Loucy (cell line): ENCODE measurements at regions not wholly inside any gene's neighbourhood (a gene's known extent, or its start where the extent isn't known, plus 50 kb on each side); places are given as distances from the start of the nearest gene placed in this dataset.

ENCODE experiments used
- H2AFZ ChIP-seq: fragments of 200-600 bp; sonication (generic); 2 replicates; pipeline ENCODE4 v1.6.0; 2016; ENCODE audit warnings: antibody characterized with exemption, mild to moderate bottlenecking, low read length, moderate library complexity
- H3F3A ChIP-seq: fragments of 200-600 bp; 2 replicates; pipeline ENCODE4 v1.6.0; 2016; ENCODE audit warnings: antibody characterized with exemption, low read depth, mild to moderate bottlenecking
- H3K27me3 ChIP-seq: fragments of 200-600 bp; sonication (generic); 2 replicates; pipeline ENCODE4 v1.6.1; 2014; ENCODE audit warnings: low read length, mild to moderate bottlenecking; ENCODE audit not compliant: insufficient read depth, poor library complexity, severe bottlenecking
- H3K36me3 ChIP-seq: fragments of 200-600 bp; sonication (generic); 2 replicates; pipeline ENCODE4 v1.6.1; 2016; ENCODE audit warnings: low read length; ENCODE audit not compliant: insufficient read depth
- H3K4me1 ChIP-seq: fragments of 200-600 bp; sonication (generic); 2 replicates; pipeline ENCODE4 v1.5.1; 2014; ENCODE audit warnings: low read length, mild to moderate bottlenecking; ENCODE audit not compliant: insufficient read depth, poor library complexity, severe bottlenecking
- H3K4me2 ChIP-seq: fragments of 200-600 bp; sonication (generic); 2 replicates; pipeline ENCODE4 v1.6.0; 2014; ENCODE audit warnings: antibody characterized with exemption, low read length, low read depth, mild to moderate bottlenecking; ENCODE audit not compliant: poor library complexity, severe bottlenecking
- H3K4me3 ChIP-seq: fragments of 200-600 bp; sonication (generic); 2 replicates; pipeline ENCODE4 v1.5.1; 2014; ENCODE audit warnings: low read length, mild to moderate bottlenecking, mixed read lengths; ENCODE audit not compliant: poor library complexity, severe bottlenecking
- H3K79me2 ChIP-seq: fragments of 200-600 bp; sonication (generic); 2 replicates; pipeline ENCODE4 v1.6.1; 2014; ENCODE audit warnings: low read length; ENCODE audit not compliant: insufficient read depth
- H3K9ac ChIP-seq: fragments of 200-600 bp; sonication (generic); 2 replicates; pipeline ENCODE4 v1.6.0; 2014; ENCODE audit warnings: mild to moderate bottlenecking, low read depth, low read length, moderate library complexity; ENCODE audit not compliant: poor library complexity, severe bottlenecking
- H3K9me2 ChIP-seq: fragments of 200-600 bp; sonication (generic); replicated peaks from 2 replicates; pipeline ENCODE4 v1.6.1; 2016; ENCODE audit warnings: low read depth, low read length, mixed read lengths
- H3K9me3 ChIP-seq: fragments of 200-600 bp; sonication (generic); 2 replicates; pipeline ENCODE4 v1.6.1; 2014; ENCODE audit warnings: mild to moderate bottlenecking, antibody characterized with exemption, low read length, low read depth; ENCODE audit not compliant: insufficient read depth
- H4K20me1 ChIP-seq: fragments of 200-600 bp; sonication (generic); 2 replicates; pipeline ENCODE4 v1.6.0; 2014; ENCODE audit warnings: antibody characterized with exemption, low read length, mild to moderate bottlenecking; ENCODE audit not compliant: insufficient read depth, poor library complexity, severe bottlenecking
- EZH2phosphoT487 ChIP-seq: fragments of 200-600 bp; IDR thresholded peaks from 2 replicates; pipeline ENCODE4 v1.6.1; 2018; ENCODE audit warnings: antibody characterized with exemption, mild to moderate bottlenecking, moderate library complexity, borderline replicate concordance
- TF ChIP-seq, protein P1 (sequence below): fragments of 200-600 bp; sonication (generic); conservative IDR thresholded peaks from 2 replicates; pipeline ENCODE4 v1.5.1; 2014; ENCODE audit warnings: mild to moderate bottlenecking, antibody characterized with exemption, low read length

DNA sequence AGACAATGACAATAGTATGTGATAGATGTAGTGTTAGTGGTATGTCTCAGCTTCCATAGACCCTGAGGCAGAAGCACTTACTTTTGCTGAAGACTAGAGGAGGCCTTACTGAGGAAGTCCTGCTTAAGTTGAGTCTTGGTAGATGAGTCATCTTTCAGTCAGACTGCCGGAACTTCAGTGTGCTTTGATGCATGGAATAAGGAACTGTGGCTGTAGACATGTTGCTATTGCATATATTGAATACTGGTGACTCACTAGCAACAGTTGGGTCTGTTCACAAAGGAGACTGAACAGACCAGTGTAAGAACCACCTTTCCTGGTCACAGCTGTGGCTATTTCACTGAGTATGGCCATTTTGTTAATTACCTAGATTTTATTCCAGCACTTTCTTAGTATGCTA, 1000.6 kb downstream of the OLFM4 start:
- 0 out of 2 replicates have a peak overlapping the region, but pooled peaks have one; percentile 6 for H2AFZ ChIP-seq
- H4K20me1 ChIP-seq = no peaks in the 10 kb centered on the region
- H3K4me3 ChIP-seq = no peak overlapping the region
- no peaks in the 10 kb centered on the region for H3K4me1 ChIP-seq
- H3K9me2 ChIP-seq = no peaks in the 10 kb centered on the region
- H3K79me2 ChIP-seq = no peaks in the 10 kb centered on the region
- H3K9me3 ChIP-seq = no peaks in the 10 kb centered on the region
- H3K36me3 ChIP-seq = no peaks in the 10 kb centered on the region
- no peak overlapping the region for H3K9ac ChIP-seq
- H3F3A ChIP-seq = no peaks in the 10 kb centered on the region
- no peaks in the 10 kb centered on the region for H3K27me3 ChIP-seq
- no peak for TF ChIP-seq EZH2phosphoT487
- TF ChIP-seq, protein P1, sequence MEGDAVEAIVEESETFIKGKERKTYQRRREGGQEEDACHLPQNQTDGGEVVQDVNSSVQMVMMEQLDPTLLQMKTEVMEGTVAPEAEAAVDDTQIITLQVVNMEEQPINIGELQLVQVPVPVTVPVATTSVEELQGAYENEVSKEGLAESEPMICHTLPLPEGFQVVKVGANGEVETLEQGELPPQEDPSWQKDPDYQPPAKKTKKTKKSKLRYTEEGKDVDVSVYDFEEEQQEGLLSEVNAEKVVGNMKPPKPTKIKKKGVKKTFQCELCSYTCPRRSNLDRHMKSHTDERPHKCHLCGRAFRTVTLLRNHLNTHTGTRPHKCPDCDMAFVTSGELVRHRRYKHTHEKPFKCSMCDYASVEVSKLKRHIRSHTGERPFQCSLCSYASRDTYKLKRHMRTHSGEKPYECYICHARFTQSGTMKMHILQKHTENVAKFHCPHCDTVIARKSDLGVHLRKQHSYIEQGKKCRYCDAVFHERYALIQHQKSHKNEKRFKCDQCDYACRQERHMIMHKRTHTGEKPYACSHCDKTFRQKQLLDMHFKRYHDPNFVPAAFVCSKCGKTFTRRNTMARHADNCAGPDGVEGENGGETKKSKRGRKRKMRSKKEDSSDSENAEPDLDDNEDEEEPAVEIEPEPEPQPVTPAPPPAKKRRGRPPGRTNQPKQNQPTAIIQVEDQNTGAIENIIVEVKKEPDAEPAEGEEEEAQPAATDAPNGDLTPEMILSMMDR = no peak
- H3K4me2 ChIP-seq = no peak overlapping the region

DNA sequence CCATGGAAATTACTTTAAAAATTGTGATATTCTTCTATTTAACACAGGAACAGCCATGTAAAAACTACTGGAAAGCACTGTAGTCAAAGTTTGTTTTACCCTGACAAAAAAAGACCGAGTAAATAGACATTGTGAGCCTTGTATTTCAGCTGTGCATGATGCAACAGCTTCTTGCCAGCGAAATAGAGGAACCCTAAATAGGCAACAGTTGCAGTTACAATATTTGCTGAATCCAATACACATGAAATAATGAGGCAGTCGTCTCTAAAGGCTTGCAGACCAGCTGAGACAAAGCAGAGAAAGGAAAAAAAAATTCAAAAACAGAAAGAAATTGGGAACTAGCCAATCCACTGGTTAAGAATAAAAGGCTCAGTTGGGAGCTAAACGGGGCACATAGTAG, 1001.1 kb downstream of the OLFM4 start:
- H4K20me1 ChIP-seq = no peaks in the 10 kb centered on the region
- no peak overlapping the region for H3K9ac ChIP-seq
- TF ChIP-seq, protein P1 = no peak
- TF ChIP-seq EZH2phosphoT487 = no peak
- H3F3A ChIP-seq = no peaks in the 10 kb centered on the region
- H3K9me2 ChIP-seq = no peaks in the 10 kb centered on the region
- H3K4me2 ChIP-seq = no peak overlapping the region
- H3K27me3 ChIP-seq = no peaks in the 10 kb centered on the region
- H2AFZ ChIP-seq = no peak overlapping the region
- H3K4me1 ChIP-seq = no peaks in the 10 kb centered on the region
- no peaks in the 10 kb centered on the region for H3K36me3 ChIP-seq
- H3K79me2 ChIP-seq = no peaks in the 10 kb centered on the region
- no peaks in the 10 kb centered on the region for H3K9me3 ChIP-seq
- no peak overlapping the region for H3K4me3 ChIP-seq

DNA sequence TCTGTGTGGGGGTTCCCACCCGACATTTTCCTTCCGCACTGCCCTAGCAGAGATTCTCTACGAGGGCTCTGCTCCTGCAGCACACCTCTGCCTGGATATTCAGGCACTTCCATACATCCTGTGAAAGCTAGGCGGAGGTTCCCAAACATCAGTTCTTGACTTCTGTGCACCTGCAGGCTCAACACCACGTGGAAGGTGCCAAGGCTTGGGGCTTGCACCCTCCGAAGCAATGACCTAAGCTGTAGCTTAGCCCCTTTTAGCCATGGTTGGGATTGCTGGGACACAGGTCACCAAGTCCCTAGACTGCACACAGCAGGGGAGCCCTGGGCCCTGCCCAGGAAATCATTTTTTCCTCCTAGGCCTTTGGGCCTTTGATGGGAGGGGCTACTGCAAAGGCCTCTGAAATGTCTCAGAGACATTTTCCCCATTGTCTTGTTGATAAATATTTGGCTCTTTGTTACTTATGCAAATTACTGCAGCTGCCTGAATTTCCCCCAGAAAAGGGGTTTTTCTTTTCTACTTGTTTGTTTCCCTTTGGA, 1004.8 kb downstream of the OLFM4 start:
- TF ChIP-seq EZH2phosphoT487 = no peak
- TF ChIP-seq, protein P1 = no peak

More for the DNA sequence above, 1004.8 kb downstream of the OLFM4 start:
- no peaks in the 10 kb centered on the region for H3K27me3 ChIP-seq
- H3K4me3 ChIP-seq = no peak overlapping the region
- H2AFZ ChIP-seq = no peak overlapping the region
- H3K36me3 ChIP-seq = no peaks in the 10 kb centered on the region
- no peaks in the 10 kb centered on the region for H4K20me1 ChIP-seq
- no peaks in the 10 kb centered on the region for H3K79me2 ChIP-seq
- H3K4me2 ChIP-seq = no peak overlapping the region
- no peaks in the 10 kb centered on the region for H3F3A ChIP-seq
- H3K9me2 ChIP-seq = no peaks in the 10 kb centered on the region
- no peaks in the 10 kb centered on the region for H3K9me3 ChIP-seq
- no peaks in the 10 kb centered on the region for H3K4me1 ChIP-seq
- H3K9ac ChIP-seq = no peak overlapping the region
